ENCODE measurements at regions not wholly inside any gene's neighbourhood (a gene's known extent, or its start where the extent isn't known, plus 50 kb on each side); places are given as distances from the start of the nearest gene placed in this dataset.

DNA sequence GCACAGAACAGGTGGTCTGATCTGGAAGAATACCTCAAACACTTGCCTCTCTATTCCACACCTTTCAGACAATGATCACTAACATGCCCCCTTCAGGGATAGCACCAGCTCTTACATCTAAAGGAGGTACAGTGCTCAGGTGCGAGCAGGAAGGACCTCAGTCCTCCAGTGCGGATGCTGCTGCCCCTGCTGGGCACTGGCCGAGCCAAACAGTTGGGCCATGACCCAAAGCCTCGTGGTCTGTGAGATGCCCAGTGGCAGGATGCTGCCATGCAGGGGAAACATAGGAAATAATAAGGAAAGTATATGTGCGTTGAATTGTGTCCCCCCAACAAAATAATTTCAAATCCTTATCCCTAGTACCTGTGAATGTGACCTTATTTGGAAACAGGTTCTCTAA is 243.7 kb downstream of the NDUFA10 start:
- H3K36me3 ChIP-seq (replicated peaks in 1 of 2; ENCODE audit: control insufficient read depth in 1 of 2, insufficient read depth in 2 of 2, low read length in 2 of 2), result no peaks in the 10 kb centered on the region
- no peaks in the 10 kb centered on the region for H4K20me1 ChIP-seq (ENCODE audit: insufficient read depth, low read length)
- peaks cover 8 to 18% (median 8%) of the 10 kb centered on the region in 3 donors for H3K27me3 Mint-ChIP-seq (ENCODE audit: low read depth in 3 of 3)

GRCh38 chr2:239780236-239780994 is 244.7 kb downstream of the NDUFA10 start:
- H3K36me3 Mint-ChIP-seq, result no peaks in the 10 kb centered on the region
- Histone ChIP-seq H3K9me3 (replicated peaks in 1 of 2; ENCODE audit: control insufficient read depth in 1 of 2, insufficient read depth in 1 of 2, low read length in 2 of 2) (peaks cover 0 to 17% of the 10 kb centered on the region in 2 donors), H3K4me3 (replicated peaks in 1 of 3; ENCODE audit: low read depth in 2 of 3, low read length in 3 of 3) (no peak overlapping the region), H3K79me2 (ENCODE audit: insufficient read depth, low read length) (no peaks in the 10 kb centered on the region), H4K20me1 (ENCODE audit: insufficient read depth, low read length) (no peaks in the 10 kb centered on the region), H3K27ac (ENCODE audit: low read depth in 1 of 2, low read length in 2 of 2) (no peak overlapping the region), H2AFZ (ENCODE audit: insufficient read depth, low read depth, low read length, poor library complexity, severe bottlenecking) (no peak overlapping the region), H3K4me2 (replicated peaks; ENCODE audit: extremely low read depth, low read length, poor library complexity, severe bottlenecking) (no peak overlapping the region), H3K9ac (ENCODE audit: insufficient read depth, low read length, poor library complexity, severe bottlenecking) (no peak overlapping the region), H3K27me3 (ENCODE audit: control insufficient read depth in 2 of 2, insufficient read depth in 2 of 2, low read length in 2 of 2) (no peaks in the 10 kb centered on the region), H3K36me3 (replicated peaks in 1 of 2; ENCODE audit: control insufficient read depth in 1 of 2, insufficient read depth in 2 of 2, low read length in 2 of 2) (no peaks in the 10 kb centered on the region), H3K4me1 (ENCODE audit: control insufficient read depth in 1 of 2, insufficient read depth in 2 of 2, low read length in 2 of 2) (no peaks in the 10 kb centered on the region)
- H3K27me3 Mint-ChIP-seq (ENCODE audit: low read depth in 3 of 3), result peaks cover 6 to 22% (median 11%) of the 10 kb centered on the region in 3 donors
- DNase-seq, result no peak
- no peaks in the 10 kb centered on the region for H3K4me1 Mint-ChIP-seq
- H3K27ac Mint-ChIP-seq, result no peak overlapping the region
- peaks cover 0 to 19% (median 12%) of the 10 kb centered on the region in 7 donors for H3K9me3 Mint-ChIP-seq
- WGBS (ENCODE audit: insufficient coverage), result 95% methylated on average over 18 of the region's 19 CpGs
- TF ChIP-seq, protein P1, sequence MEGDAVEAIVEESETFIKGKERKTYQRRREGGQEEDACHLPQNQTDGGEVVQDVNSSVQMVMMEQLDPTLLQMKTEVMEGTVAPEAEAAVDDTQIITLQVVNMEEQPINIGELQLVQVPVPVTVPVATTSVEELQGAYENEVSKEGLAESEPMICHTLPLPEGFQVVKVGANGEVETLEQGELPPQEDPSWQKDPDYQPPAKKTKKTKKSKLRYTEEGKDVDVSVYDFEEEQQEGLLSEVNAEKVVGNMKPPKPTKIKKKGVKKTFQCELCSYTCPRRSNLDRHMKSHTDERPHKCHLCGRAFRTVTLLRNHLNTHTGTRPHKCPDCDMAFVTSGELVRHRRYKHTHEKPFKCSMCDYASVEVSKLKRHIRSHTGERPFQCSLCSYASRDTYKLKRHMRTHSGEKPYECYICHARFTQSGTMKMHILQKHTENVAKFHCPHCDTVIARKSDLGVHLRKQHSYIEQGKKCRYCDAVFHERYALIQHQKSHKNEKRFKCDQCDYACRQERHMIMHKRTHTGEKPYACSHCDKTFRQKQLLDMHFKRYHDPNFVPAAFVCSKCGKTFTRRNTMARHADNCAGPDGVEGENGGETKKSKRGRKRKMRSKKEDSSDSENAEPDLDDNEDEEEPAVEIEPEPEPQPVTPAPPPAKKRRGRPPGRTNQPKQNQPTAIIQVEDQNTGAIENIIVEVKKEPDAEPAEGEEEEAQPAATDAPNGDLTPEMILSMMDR (IDR thresholded peaks at IDR 0.05), result no peak
- intact Hi-C loops (cut with micrococcal nuclease), result no loop called here
- no peak overlapping the region for H3K4me3 Mint-ChIP-seq

More for the DNA sequence above, 243.7 kb downstream of the NDUFA10 start:
- Histone ChIP-seq H3K27ac (ENCODE audit: low read depth in 1 of 2, low read length in 2 of 2) (no peak overlapping the region), H3K27me3 (ENCODE audit: control insufficient read depth in 2 of 2, insufficient read depth in 2 of 2, low read length in 2 of 2) (no peaks in the 10 kb centered on the region), H3K9me3 (replicated peaks in 1 of 2; ENCODE audit: control insufficient read depth in 1 of 2, insufficient read depth in 1 of 2, low read length in 2 of 2) (peaks cover 0 to 23% of the 10 kb centered on the region in 2 donors), H3K9ac (ENCODE audit: insufficient read depth, low read length, poor library complexity, severe bottlenecking) (no peak overlapping the region), H3K4me1 (ENCODE audit: control insufficient read depth in 1 of 2, insufficient read depth in 2 of 2, low read length in 2 of 2) (no peaks in the 10 kb centered on the region), H3K4me2 (replicated peaks; ENCODE audit: extremely low read depth, low read length, poor library complexity, severe bottlenecking) (no peak overlapping the region), H3K4me3 (replicated peaks in 1 of 3; ENCODE audit: low read depth in 2 of 3, low read length in 3 of 3) (no peak overlapping the region), H3K79me2 (ENCODE audit: insufficient read depth, low read length) (no peaks in the 10 kb centered on the region), H2AFZ (ENCODE audit: insufficient read depth, low read depth, low read length, poor library complexity, severe bottlenecking) (no peak overlapping the region)
- Mint-ChIP-seq H3K9me3 (peaks cover 0 to 29% (median 19%) of the 10 kb centered on the region in 7 donors), H3K4me3 (no peak overlapping the region), H3K4me1 (no peaks in the 10 kb centered on the region), H3K36me3 (no peaks in the 10 kb centered on the region), H3K27ac (no peak overlapping the region)
- 100% methylated on average over 3 of the region's 5 CpGs for WGBS (ENCODE audit: insufficient coverage)
- intact Hi-C loops (cut with micrococcal nuclease), result no loop called here
- DNase-seq, result no peak
- TF ChIP-seq, protein P1 (IDR thresholded peaks at IDR 0.05), result no peak
